Loucy (cell line): ENCODE measurements at regions not wholly inside any gene's neighbourhood (a gene's known extent, or its start where the extent isn't known, plus 50 kb on each side); places are given as distances from the start of the nearest gene placed in this dataset.
"Not testable (repeated sequence)": the region's sequence is repeated elsewhere in the genome, so short reads cannot be mapped to it uniquely, and the experiment has no call there.

Source experiments
- H2AFZ ChIP-seq: fragments of 200-600 bp; sonication (generic); 2 replicates; pipeline ENCODE4 v1.6.0; 2016; ENCODE audit warnings: antibody characterized with exemption, mild to moderate bottlenecking, low read length, moderate library complexity
- H3F3A ChIP-seq: fragments of 200-600 bp; 2 replicates; pipeline ENCODE4 v1.6.0; 2016; ENCODE audit warnings: antibody characterized with exemption, low read depth, mild to moderate bottlenecking
- H3K27me3 ChIP-seq: fragments of 200-600 bp; sonication (generic); 2 replicates; pipeline ENCODE4 v1.6.1; 2014; ENCODE audit warnings: low read length, mild to moderate bottlenecking; ENCODE audit not compliant: insufficient read depth, poor library complexity, severe bottlenecking
- H3K36me3 ChIP-seq: fragments of 200-600 bp; sonication (generic); 2 replicates; pipeline ENCODE4 v1.6.1; 2016; ENCODE audit warnings: low read length; ENCODE audit not compliant: insufficient read depth
- H3K4me1 ChIP-seq: fragments of 200-600 bp; sonication (generic); 2 replicates; pipeline ENCODE4 v1.5.1; 2014; ENCODE audit warnings: low read length, mild to moderate bottlenecking; ENCODE audit not compliant: insufficient read depth, poor library complexity, severe bottlenecking
- H3K4me2 ChIP-seq: fragments of 200-600 bp; sonication (generic); 2 replicates; pipeline ENCODE4 v1.6.0; 2014; ENCODE audit warnings: antibody characterized with exemption, low read length, low read depth, mild to moderate bottlenecking; ENCODE audit not compliant: poor library complexity, severe bottlenecking
- H3K4me3 ChIP-seq: fragments of 200-600 bp; sonication (generic); 2 replicates; pipeline ENCODE4 v1.5.1; 2014; ENCODE audit warnings: low read length, mild to moderate bottlenecking, mixed read lengths; ENCODE audit not compliant: poor library complexity, severe bottlenecking
- H3K79me2 ChIP-seq: fragments of 200-600 bp; sonication (generic); 2 replicates; pipeline ENCODE4 v1.6.1; 2014; ENCODE audit warnings: low read length; ENCODE audit not compliant: insufficient read depth
- H3K9ac ChIP-seq: fragments of 200-600 bp; sonication (generic); 2 replicates; pipeline ENCODE4 v1.6.0; 2014; ENCODE audit warnings: mild to moderate bottlenecking, low read depth, low read length, moderate library complexity; ENCODE audit not compliant: poor library complexity, severe bottlenecking
- H3K9me2 ChIP-seq: fragments of 200-600 bp; sonication (generic); replicated peaks from 2 replicates; pipeline ENCODE4 v1.6.1; 2016; ENCODE audit warnings: low read depth, low read length, mixed read lengths
- H3K9me3 ChIP-seq: fragments of 200-600 bp; sonication (generic); 2 replicates; pipeline ENCODE4 v1.6.1; 2014; ENCODE audit warnings: mild to moderate bottlenecking, antibody characterized with exemption, low read length, low read depth; ENCODE audit not compliant: insufficient read depth
- H4K20me1 ChIP-seq: fragments of 200-600 bp; sonication (generic); 2 replicates; pipeline ENCODE4 v1.6.0; 2014; ENCODE audit warnings: antibody characterized with exemption, low read length, mild to moderate bottlenecking; ENCODE audit not compliant: insufficient read depth, poor library complexity, severe bottlenecking
- CTCF ChIP-seq: fragments of 200-600 bp; sonication (generic); conservative IDR thresholded peaks from 2 replicates; pipeline ENCODE4 v1.5.1; 2014; ENCODE audit warnings: mild to moderate bottlenecking, antibody characterized with exemption, low read length
- EZH2phosphoT487 ChIP-seq: fragments of 200-600 bp; IDR thresholded peaks from 2 replicates; pipeline ENCODE4 v1.6.1; 2018; ENCODE audit warnings: antibody characterized with exemption, mild to moderate bottlenecking, moderate library complexity, borderline replicate concordance

- Histone ChIP-seq H3K4me2 (no peak overlapping the region), H3F3A (no peaks in the 10 kb centered on the region), H2AFZ (no peak overlapping the region), H3K79me2 (no peaks in the 10 kb centered on the region), H3K27me3 (no peaks in the 10 kb centered on the region), H3K9me2 (no peaks in the 10 kb centered on the region), H4K20me1 (no peaks in the 10 kb centered on the region), H3K4me3 (no peak overlapping the region), H3K36me3 (no peaks in the 10 kb centered on the region), H3K9me3 (no peaks in the 10 kb centered on the region), H3K4me1 (no peaks in the 10 kb centered on the region), H3K9ac (no peak overlapping the region)
- TF ChIP-seq EZH2phosphoT487: no peak
- TF ChIP-seq CTCF: no peak
These were observed 73.2 kb upstream of the CITED2 start for GRCh38 chr6:139447656-139447975.

GRCh38 chr6:139446768-139447655 is 72.6 kb upstream of the CITED2 start:
- Histone ChIP-seq H3K4me2 (no peak overlapping the region), H3K36me3 (no peaks in the 10 kb centered on the region), H3F3A (no peaks in the 10 kb centered on the region), H3K4me1 (no peaks in the 10 kb centered on the region), H3K9ac (no peak overlapping the region), H3K4me3 (no peak overlapping the region), H2AFZ (no peak overlapping the region), H3K79me2 (no peaks in the 10 kb centered on the region), H4K20me1 (no peaks in the 10 kb centered on the region), H3K9me2 (no peaks in the 10 kb centered on the region), H3K27me3 (no peaks in the 10 kb centered on the region), H3K9me3 (no peaks in the 10 kb centered on the region)
- no peak for TF ChIP-seq EZH2phosphoT487
- TF ChIP-seq CTCF: no peak

- Histone ChIP-seq H3K9me3 (no peaks in the 10 kb centered on the region), H3K4me2 (no peak overlapping the region), H3K9me2 (no peaks in the 10 kb centered on the region), H3K4me1 (no peaks in the 10 kb centered on the region), H2AFZ (no peak overlapping the region), H3K9ac (no peak overlapping the region), H3K27me3 (no peaks in the 10 kb centered on the region), H3K79me2 (no peaks in the 10 kb centered on the region), H3K36me3 (no peaks in the 10 kb centered on the region), H4K20me1 (no peaks in the 10 kb centered on the region), H3F3A (no peaks in the 10 kb centered on the region), H3K4me3 (no peak overlapping the region)
- TF ChIP-seq EZH2phosphoT487 (no peak), CTCF (no peak)
These were observed 71.8 kb upstream of the CITED2 start for GRCh38 chr6:139446138-139446715.

- H4K20me1 ChIP-seq, H3K4me3 ChIP-seq, H3K36me3 ChIP-seq, H3K9me3 ChIP-seq, H2AFZ ChIP-seq, H3K79me2 ChIP-seq, H3K4me1 ChIP-seq, H3K9ac ChIP-seq, H3K27me3 ChIP-seq, H3K4me2 ChIP-seq, H3F3A ChIP-seq, H3K9me2 ChIP-seq: not testable (repeated sequence)
These were observed 69.9 kb upstream of the CITED2 start for GRCh38 chr6:139444273-139444787.
